ENCODE measurements at regions not wholly inside any gene's neighbourhood (a gene's known extent, or its start where the extent isn't known, plus 50 kb on each side); places are given as distances from the start of the nearest gene placed in this dataset.
"Not testable (repeated sequence)": the region's sequence is repeated elsewhere in the genome, so short reads cannot be mapped to it uniquely, and the experiment has no call there.

DNA sequence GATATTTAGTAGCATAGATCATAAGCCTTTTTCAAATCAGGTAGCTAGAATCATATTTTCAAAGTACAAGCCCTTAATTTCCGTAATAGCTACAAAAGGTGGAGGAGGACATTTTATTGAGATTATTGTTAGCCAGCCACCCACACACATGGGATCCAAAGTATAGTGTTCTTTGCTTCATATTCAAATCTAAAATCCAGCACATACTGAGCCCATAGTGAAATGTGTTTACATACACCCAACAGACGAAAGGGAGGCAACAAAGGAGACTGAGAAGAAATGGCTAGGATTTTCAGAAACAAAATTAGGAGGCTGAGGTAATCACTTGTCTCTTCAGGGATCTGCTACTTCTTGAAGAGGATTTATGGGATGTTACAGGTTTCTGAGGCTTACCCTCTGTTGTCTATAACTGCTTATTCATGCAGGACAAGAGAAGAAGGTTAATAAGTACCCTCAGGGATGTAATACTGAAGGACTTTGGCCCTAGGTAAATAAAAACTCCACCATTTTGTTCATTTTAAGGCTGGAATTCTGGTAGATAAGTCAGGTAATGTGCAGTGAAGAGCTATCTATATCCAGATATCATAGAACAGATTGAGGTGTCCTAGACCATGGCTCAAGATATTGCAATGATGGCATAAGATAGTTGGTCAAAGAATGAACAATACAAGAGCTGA lies 182.1 kb downstream of the SPDYE17 start:
- not testable (repeated sequence) for H3K4me1 Mint-ChIP-seq (ENCODE audit: low read depth); H3K27me3 Mint-ChIP-seq (ENCODE audit: low read depth); DNase-seq; H3K4me3 Mint-ChIP-seq; H3K36me3 Mint-ChIP-seq (ENCODE audit: insufficient read depth); ATAC-seq; H3K9me3 Mint-ChIP-seq

DNA sequence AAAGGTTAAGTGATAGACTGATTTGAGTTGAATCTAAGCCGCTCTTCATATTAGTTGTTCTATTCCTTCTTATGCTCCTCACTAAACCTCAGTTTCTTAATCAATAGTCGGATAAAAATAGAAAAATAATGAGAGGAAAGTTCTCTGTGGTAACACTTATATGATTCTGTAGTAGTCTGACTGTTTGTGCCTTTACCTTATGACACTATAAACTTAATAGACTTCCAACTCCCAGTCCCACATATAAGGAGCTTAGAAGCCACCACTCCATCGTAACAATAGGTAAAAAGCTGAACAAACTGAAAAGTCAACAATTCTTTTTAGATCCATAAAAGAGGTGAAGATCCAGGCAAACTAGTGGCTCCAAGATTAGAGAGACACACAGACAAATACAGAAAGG lies 192.3 kb downstream of the SPDYE17 start:
- H3K4me3 Mint-ChIP-seq; H3K4me1 Mint-ChIP-seq (ENCODE audit: low read depth); ATAC-seq; H3K36me3 Mint-ChIP-seq (ENCODE audit: insufficient read depth); DNase-seq: not testable (repeated sequence)
- Mint-ChIP-seq H3K9me3 (peaks cover 26% of the 10 kb centered on the region), H3K27me3 (ENCODE audit: low read depth) (peaks cover 24% of the 10 kb centered on the region)

DNA sequence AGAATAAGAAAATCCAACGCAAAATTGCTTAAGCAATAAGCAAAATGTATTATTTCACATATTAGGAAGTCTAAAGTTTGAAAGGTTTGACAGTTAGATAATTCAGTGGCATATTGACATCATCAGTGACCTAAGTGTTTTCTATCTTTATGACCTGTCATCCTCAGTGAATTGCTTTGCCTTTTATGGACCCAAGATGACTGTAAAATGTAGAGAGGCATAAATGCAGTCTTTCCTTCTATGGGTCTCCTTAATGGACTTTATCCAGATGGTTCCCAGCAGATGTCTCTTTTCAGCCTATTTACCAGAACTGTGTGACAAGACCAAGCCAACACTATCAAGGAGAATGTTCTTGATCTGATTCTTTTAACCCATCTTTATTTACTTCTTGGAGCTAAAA lies 192.9 kb downstream of the SPDYE17 start:
- DNase-seq; H3K36me3 Mint-ChIP-seq (ENCODE audit: insufficient read depth); H3K4me3 Mint-ChIP-seq; H3K4me1 Mint-ChIP-seq (ENCODE audit: low read depth); ATAC-seq: not testable (repeated sequence)
- H3K9me3 Mint-ChIP-seq = peaks cover 26% of the 10 kb centered on the region
- peaks cover 24% of the 10 kb centered on the region for H3K27me3 Mint-ChIP-seq (ENCODE audit: low read depth)

DNA sequence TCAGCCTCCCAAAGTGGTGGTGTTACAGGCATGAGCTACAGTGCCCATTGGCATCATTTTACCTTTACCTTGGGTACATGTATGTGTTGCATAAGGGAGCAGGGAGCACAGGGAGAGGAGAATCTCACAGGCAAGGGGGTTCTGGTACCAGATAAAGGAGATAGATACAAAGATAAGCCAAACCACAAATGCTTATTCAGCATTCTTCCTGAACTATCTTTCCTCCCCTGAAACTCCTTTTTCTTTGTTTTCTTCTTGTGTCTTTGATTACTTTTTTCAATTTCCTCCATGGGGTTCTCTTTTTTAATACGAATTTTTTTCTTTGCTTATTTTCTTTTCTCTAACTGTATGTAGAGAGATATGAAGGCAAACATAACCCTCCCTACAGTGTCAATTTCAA lies 193.8 kb downstream of the SPDYE17 start:
- Mint-ChIP-seq H3K9me3 (peaks cover 26% of the 10 kb centered on the region), H3K27me3 (ENCODE audit: low read depth) (peaks cover 24% of the 10 kb centered on the region)
- H3K4me3 Mint-ChIP-seq; H3K4me1 Mint-ChIP-seq (ENCODE audit: low read depth); ATAC-seq; H3K36me3 Mint-ChIP-seq (ENCODE audit: insufficient read depth); DNase-seq: not testable (repeated sequence)

DNA sequence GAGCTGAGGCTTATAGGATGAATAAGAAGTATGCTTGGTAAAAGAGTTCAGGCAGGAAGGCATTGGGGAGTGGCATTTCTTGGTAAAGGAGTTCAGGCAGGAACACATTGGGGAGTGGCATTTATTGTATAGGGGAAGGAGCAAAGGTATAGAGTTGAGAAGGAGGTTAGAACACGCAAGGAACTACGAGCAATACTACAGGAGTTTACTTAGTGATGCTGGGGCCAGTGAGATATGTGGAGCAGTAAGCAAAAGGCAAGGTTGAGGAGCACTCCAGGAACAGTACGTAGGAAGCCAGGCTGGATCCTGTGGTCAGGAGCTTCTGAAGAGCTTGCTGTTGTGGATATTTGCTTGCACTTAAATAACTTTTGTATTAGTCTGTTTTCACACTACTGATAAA lies 202.2 kb upstream of the POMZP3 start:
- H3K9me3 Mint-ChIP-seq; H3K4me3 Mint-ChIP-seq; DNase-seq; H3K27me3 Mint-ChIP-seq (ENCODE audit: low read depth); H3K4me1 Mint-ChIP-seq (ENCODE audit: low read depth); ATAC-seq; H3K36me3 Mint-ChIP-seq (ENCODE audit: insufficient read depth): not testable (repeated sequence)

DNA sequence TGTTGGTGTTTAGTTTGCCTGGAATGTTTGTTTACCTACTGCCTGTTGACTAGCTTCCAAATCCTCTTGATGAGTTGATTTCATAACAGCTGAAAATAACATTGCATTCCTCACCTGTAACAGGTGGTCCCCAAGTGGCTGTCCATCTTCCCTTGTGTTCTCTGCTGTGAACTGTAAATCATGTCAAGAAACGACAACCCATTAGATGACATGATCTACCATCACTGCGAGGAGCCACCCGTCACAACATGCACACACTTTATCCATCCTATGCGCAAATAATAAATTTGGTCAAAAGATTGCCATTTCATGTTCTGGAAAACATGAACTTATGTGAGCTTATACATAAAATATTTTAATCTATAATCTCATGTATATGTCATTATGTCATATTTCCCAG lies 199.1 kb upstream of the POMZP3 start:
- not testable (repeated sequence) for H3K27me3 Mint-ChIP-seq (ENCODE audit: low read depth); DNase-seq; H3K4me3 Mint-ChIP-seq; H3K4me1 Mint-ChIP-seq (ENCODE audit: low read depth); H3K9me3 Mint-ChIP-seq; ATAC-seq; H3K36me3 Mint-ChIP-seq (ENCODE audit: insufficient read depth)

DNA sequence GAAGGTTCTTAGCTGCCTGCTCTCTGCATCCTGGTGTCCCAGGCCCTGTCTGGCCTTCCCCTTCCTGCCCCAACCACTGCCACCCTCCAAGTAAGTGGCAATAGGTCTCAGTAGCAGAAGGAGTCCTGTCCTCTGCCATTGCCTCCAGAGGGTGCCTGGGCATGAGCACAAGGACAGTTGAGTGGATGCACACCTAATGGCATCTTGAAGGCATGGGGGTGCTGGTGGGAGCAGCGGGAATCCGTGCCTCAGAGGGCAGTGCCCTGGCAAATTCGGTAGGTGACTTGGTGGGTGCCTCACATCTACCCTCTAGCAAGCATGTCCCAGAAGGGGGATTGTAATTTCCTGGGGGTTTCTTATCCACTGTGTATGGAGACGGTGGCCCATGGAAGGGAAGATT lies 182.8 kb upstream of the POMZP3 start:
- not testable (repeated sequence) for H3K36me3 Mint-ChIP-seq (ENCODE audit: insufficient read depth); DNase-seq; H3K9me3 Mint-ChIP-seq; H3K4me3 Mint-ChIP-seq; H3K27me3 Mint-ChIP-seq (ENCODE audit: low read depth); H3K4me1 Mint-ChIP-seq (ENCODE audit: low read depth); ATAC-seq

DNA sequence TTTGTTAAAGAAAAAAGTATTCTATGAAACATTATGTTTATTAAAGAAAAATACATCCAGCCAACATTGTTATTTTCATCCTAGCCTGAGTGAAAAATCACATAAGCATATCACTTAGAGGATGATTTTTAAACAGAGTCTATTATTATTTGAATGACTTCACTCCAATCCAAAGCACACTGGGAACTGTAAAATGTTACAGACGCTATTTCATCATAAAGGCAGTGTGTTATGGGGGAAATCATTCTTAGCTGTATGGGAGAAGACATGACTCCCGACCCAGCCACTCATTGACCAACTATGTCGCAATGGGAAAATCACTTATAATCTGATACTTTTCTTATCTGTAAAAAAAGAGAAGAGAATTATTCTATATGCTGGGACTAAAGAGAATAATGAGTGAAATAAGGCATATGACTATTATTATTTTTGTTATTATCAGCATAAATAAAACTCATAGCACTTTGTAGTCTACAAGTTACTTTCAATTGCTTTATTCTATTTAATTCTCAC lies 180.6 kb upstream of the POMZP3 start:
- not testable (repeated sequence) for DNase-seq; H3K36me3 Mint-ChIP-seq (ENCODE audit: insufficient read depth)

DNA sequence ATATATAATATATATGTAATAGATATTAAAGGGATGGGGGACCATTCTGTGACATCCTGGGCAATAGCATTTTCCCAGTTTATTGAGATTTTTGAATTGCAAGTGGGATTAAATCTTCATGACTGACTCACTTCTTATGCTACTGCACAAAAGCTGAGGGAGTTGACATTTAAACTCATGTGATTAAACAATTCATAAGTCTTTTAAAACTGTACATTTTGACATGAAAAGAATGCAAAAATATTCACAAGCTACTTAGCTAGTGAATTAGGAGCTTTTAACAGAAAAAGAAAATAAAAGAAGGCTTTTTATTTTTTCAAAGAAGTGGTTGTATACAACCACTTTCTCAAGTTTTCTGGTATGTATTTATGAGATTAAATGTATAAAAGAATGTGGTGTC lies 179.4 kb upstream of the POMZP3 start:
- not testable (repeated sequence) for H3K9me3 Mint-ChIP-seq; DNase-seq; H3K4me3 Mint-ChIP-seq; ATAC-seq; H3K4me1 Mint-ChIP-seq (ENCODE audit: low read depth); H3K36me3 Mint-ChIP-seq (ENCODE audit: insufficient read depth); H3K27me3 Mint-ChIP-seq (ENCODE audit: low read depth)

More for the DNA sequence above, 180.6 kb upstream of the POMZP3 start:
- not testable (repeated sequence) for ATAC-seq; H3K27me3 Mint-ChIP-seq (ENCODE audit: low read depth); H3K9me3 Mint-ChIP-seq; H3K4me1 Mint-ChIP-seq (ENCODE audit: low read depth); H3K4me3 Mint-ChIP-seq

DNA sequence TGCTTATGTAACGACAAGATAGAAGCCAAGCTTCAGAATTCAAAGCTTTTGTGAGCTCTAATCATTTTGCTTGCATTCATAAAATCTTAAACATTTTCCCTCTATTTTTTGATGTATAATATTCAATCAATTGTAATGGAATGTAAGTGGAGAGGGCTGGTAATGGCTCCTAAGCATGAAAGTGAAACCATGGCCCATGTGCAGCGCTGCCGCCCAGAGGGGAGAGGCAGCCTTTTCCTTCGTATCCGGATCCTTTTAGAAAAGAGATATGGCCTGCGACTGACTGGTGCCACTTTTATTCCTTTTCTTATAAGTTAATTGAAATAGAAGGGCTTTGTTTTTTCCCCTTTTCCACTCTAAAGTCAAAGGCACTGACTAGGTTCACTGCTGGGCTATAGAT lies 178.9 kb upstream of the POMZP3 start:
- H3K27me3 Mint-ChIP-seq (ENCODE audit: low read depth); DNase-seq; H3K9me3 Mint-ChIP-seq; ATAC-seq; H3K4me1 Mint-ChIP-seq (ENCODE audit: low read depth); H3K36me3 Mint-ChIP-seq (ENCODE audit: insufficient read depth); H3K4me3 Mint-ChIP-seq: not testable (repeated sequence)

DNA sequence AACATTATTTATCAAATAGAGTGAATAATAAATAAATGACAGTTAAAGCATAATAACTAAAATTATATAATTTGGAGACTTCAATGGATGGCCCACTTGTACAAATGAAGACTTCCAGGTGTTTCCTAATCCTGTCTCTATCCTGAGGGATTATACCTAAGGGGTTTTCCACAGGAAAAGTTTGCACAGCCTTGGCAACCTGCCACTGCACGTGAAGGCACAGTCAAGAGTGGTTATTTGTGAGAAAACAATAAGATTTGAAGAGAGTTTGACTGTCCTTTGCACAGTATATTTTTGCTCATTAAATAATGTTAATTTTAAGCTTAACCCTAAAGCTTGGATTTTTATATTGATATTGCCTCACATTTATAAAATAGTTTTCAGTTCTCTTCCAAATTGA lies 178.2 kb upstream of the POMZP3 start:
- not testable (repeated sequence) for H3K27me3 Mint-ChIP-seq (ENCODE audit: low read depth); H3K36me3 Mint-ChIP-seq (ENCODE audit: insufficient read depth); DNase-seq; H3K9me3 Mint-ChIP-seq; ATAC-seq; H3K4me1 Mint-ChIP-seq (ENCODE audit: low read depth); H3K4me3 Mint-ChIP-seq

DNA sequence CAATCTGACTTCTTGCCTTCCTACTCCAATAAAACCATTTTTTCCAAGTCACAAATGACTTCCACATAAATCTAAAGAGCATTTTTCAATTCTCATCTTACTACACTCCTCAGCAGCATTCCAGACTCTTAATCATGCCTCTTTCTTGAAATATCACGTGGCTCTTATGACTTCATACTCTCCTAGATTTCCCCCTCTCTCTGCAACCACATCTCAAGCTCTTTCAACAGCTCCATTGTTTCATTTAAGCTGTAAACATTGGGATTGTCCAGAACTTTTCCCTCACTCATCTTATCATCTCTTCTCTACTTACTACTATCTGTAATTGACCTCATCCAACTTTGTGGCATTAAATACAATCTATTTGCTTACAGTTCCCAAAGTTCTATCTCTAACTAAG lies 170.6 kb upstream of the POMZP3 start:
- not testable (repeated sequence) for H3K4me1 Mint-ChIP-seq (ENCODE audit: low read depth); DNase-seq; H3K9me3 Mint-ChIP-seq; H3K4me3 Mint-ChIP-seq; ATAC-seq; H3K36me3 Mint-ChIP-seq (ENCODE audit: insufficient read depth)
- peaks cover 15% of the 10 kb centered on the region for H3K27me3 Mint-ChIP-seq (ENCODE audit: low read depth)

DNA sequence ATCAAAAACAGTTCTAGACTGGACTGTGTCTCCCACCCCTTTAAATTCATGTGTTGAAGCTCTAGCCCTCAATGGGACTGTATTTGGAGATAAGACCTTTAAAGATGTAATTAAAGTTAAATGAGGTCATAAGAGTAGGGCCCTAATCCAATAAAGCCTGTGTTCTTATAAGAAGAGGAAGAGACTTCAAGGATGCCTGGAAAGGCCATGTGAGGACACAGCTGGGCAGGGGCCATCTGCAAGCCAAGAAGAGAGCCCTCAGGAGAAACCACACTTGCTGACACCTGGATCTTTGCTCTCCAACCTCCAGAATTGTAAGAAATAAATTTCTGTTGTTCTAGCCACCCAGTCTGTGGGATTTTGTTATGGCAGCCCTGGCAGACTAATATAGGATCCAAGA lies 153.6 kb upstream of the POMZP3 start:
- H3K27me3 Mint-ChIP-seq (ENCODE audit: low read depth); H3K4me3 Mint-ChIP-seq; H3K36me3 Mint-ChIP-seq (ENCODE audit: insufficient read depth); H3K9me3 Mint-ChIP-seq; DNase-seq; ATAC-seq; H3K4me1 Mint-ChIP-seq (ENCODE audit: low read depth): not testable (repeated sequence)

DNA sequence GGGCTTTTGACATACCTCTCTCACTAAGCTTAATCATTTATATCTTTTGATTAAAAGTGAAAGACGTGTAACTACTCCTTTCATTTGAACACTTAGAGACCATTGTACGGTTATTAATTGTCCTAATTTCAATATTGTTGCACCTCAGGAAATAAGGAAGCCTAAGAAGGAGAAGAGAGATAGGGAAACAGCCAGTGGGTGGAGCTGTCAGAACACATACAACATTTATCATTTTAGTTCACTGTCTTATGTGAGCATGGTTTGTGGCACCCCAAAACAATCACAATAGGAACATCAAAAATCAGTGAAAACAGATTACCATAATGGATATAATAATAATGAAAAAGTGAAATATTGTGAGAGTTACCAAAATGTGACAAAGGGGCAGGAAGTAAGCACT lies 147.2 kb upstream of the POMZP3 start:
- H3K4me1 Mint-ChIP-seq (ENCODE audit: low read depth); ATAC-seq; H3K9me3 Mint-ChIP-seq; DNase-seq; H3K36me3 Mint-ChIP-seq (ENCODE audit: insufficient read depth); H3K27me3 Mint-ChIP-seq (ENCODE audit: low read depth); H3K4me3 Mint-ChIP-seq: not testable (repeated sequence)

DNA sequence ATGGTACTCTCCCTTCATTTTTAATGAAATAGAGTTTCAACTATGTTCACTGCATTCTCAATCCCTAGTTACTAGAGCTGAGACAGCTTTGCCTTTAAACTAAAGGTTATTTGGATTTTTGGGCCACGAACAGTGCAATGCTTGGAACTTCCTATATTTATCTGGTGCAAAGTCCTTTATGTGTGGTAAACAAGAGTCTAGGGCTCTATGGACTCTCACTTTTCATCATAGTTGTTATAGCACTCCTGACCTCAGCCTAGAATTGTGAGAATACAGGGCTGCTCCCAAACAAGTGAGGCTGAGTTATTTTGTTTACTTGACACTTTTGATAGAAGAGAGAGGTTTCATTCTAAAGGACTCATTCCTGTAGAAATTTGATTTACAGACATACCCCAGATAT lies 144.9 kb upstream of the POMZP3 start:
- not testable (repeated sequence) for H3K4me3 Mint-ChIP-seq; ATAC-seq; H3K27me3 Mint-ChIP-seq (ENCODE audit: low read depth); DNase-seq; H3K4me1 Mint-ChIP-seq (ENCODE audit: low read depth); H3K36me3 Mint-ChIP-seq (ENCODE audit: insufficient read depth); H3K9me3 Mint-ChIP-seq

Measured in activated T-cell treated with anti-CD3 and anti-CD28 coated beads, Interleukin-2, amount 50 U/mL, for 4 hours (primary cell).